H9 (cell line): ENCODE measurements at regions not wholly inside any gene's neighbourhood (a gene's known extent, or its start where the extent isn't known, plus 50 kb on each side); places are given as distances from the start of the nearest gene placed in this dataset.

ENCODE experiments used
- DNase-seq: peaks from one replicate; pipeline ENCODE4 v3.0.0-alpha.2; 2017
- H2AFZ ChIP-seq: one replicate; pipeline ENCODE4 v1.6.1; 2013; ENCODE audit warnings: mild to moderate bottlenecking, low read length, control low read depth, moderate library complexity
- H2AK5ac ChIP-seq: 2 replicates; pipeline ENCODE4 v1.6.1; 2013; ENCODE audit warnings: low read length, control low read depth, mixed read lengths; ENCODE audit not compliant: insufficient read length
- H2BK120ac ChIP-seq: one replicate; pipeline ENCODE4 v1.6.1; 2013; ENCODE audit warnings: low read depth, mild to moderate bottlenecking, low read length, control low read depth, inconsistent platforms; ENCODE audit not compliant: poor library complexity, severe bottlenecking
- H2BK12ac ChIP-seq: 2 replicates; pipeline ENCODE4 v1.6.1; 2013; ENCODE audit warnings: low read length, control low read depth, mixed read lengths, low read depth; ENCODE audit not compliant: insufficient read length
- H2BK15ac ChIP-seq: 2 replicates; pipeline ENCODE4 v1.6.1; 2013; ENCODE audit warnings: low read depth, low read length, control low read depth
- H2BK20ac ChIP-seq: one replicate; pipeline ENCODE4 v1.6.1; 2013; ENCODE audit warnings: low read depth, mild to moderate bottlenecking, low read length, control low read depth, inconsistent platforms; ENCODE audit not compliant: poor library complexity, severe bottlenecking
- H2BK5ac ChIP-seq: 2 replicates; pipeline ENCODE4 v1.6.1; 2013; ENCODE audit warnings: low read length, control low read depth, mixed read lengths; ENCODE audit not compliant: insufficient read length
- H3K14ac ChIP-seq: 2 replicates; pipeline ENCODE4 v1.6.1; 2013; ENCODE audit warnings: low read length, control low read depth; ENCODE audit not compliant: insufficient read depth
- H3K18ac ChIP-seq: 2 replicates; pipeline ENCODE4 v1.6.1; 2013; ENCODE audit warnings: low read depth, mild to moderate bottlenecking, mixed read lengths, low read length, control low read depth; ENCODE audit not compliant: insufficient read length
- H3K23ac ChIP-seq: 2 replicates; pipeline ENCODE4 v1.6.1; 2013; ENCODE audit warnings: low read length, control low read depth, mixed read lengths, low read depth; ENCODE audit not compliant: insufficient read length
- H3K23me2 ChIP-seq: 2 replicates; pipeline ENCODE4 v1.6.1; 2013; ENCODE audit warnings: low read depth, mild to moderate bottlenecking, mixed read lengths, low read length, control low read depth; ENCODE audit not compliant: insufficient read length, poor library complexity, severe bottlenecking
- H3K27ac ChIP-seq: 2 replicates; pipeline ENCODE4 v1.5.1; 2013; ENCODE audit warnings: low read length, control low read depth, mixed read lengths, low read depth; ENCODE audit not compliant: insufficient read length
- H3K27me3 ChIP-seq: 2 replicates; pipeline ENCODE4 v1.6.1; 2013; ENCODE audit warnings: low read length, control low read depth, inconsistent platforms; ENCODE audit not compliant: insufficient read depth
- H3K4ac ChIP-seq: 2 replicates; pipeline ENCODE4 v1.6.1; 2013; ENCODE audit warnings: low read depth, mild to moderate bottlenecking, control low read depth, inconsistent platforms, low read length, moderate library complexity
- H3K4me1 ChIP-seq: 2 replicates; pipeline ENCODE4 v1.6.1; 2013; ENCODE audit warnings: low read length, control low read depth, inconsistent platforms; ENCODE audit not compliant: insufficient read depth
- H3K4me2 ChIP-seq: 2 replicates; pipeline ENCODE4 v1.6.1; 2013; ENCODE audit warnings: low read length, control low read depth, mixed read lengths; ENCODE audit not compliant: insufficient read length, insufficient read depth
- H3K56ac ChIP-seq: 2 replicates; pipeline ENCODE4 v1.6.1; 2013; ENCODE audit warnings: low read depth, mild to moderate bottlenecking, mixed read lengths, low read length, control low read depth; ENCODE audit not compliant: insufficient read length
- H3K79me1 ChIP-seq: 2 replicates; pipeline ENCODE4 v1.6.1; 2013; ENCODE audit warnings: low read depth, mild to moderate bottlenecking, moderate library complexity, low read length, control low read depth, inconsistent platforms; ENCODE audit not compliant: insufficient read depth, poor library complexity, severe bottlenecking
- H3K79me2 ChIP-seq: 2 replicates; pipeline ENCODE4 v1.6.1; 2013; ENCODE audit warnings: low read length, control low read depth, inconsistent platforms; ENCODE audit not compliant: insufficient read depth
- H3K9ac ChIP-seq: 2 replicates; pipeline ENCODE4 v1.6.1; 2013; ENCODE audit warnings: low read length, control low read depth, mixed read lengths; ENCODE audit not compliant: insufficient read length; ENCODE audit errors: extremely low read depth
- H3K9me3 ChIP-seq: one replicate; pipeline ENCODE4 v1.6.1; 2013; ENCODE audit warnings: low read depth, low read length, inconsistent platforms; ENCODE audit not compliant: control insufficient read depth
- H3T11ph ChIP-seq: one replicate; pipeline ENCODE4 v1.6.1; 2013; ENCODE audit warnings: mild to moderate bottlenecking, low read length, control low read depth, inconsistent platforms
- H4K20me1 ChIP-seq: one replicate; pipeline ENCODE4 v1.6.1; 2013; ENCODE audit not compliant: control insufficient read depth, insufficient read length, insufficient read depth
- H4K5ac ChIP-seq: 2 replicates; pipeline ENCODE4 v1.6.1; 2013; ENCODE audit warnings: low read depth, mild to moderate bottlenecking, mixed read lengths, low read length, control low read depth; ENCODE audit not compliant: insufficient read length
- H4K8ac ChIP-seq: replicated peaks from 2 replicates; pipeline ENCODE4 v1.6.1; 2013; ENCODE audit warnings: low read length, control low read depth, mixed read lengths, low read depth; ENCODE audit not compliant: insufficient read length
- H4K91ac ChIP-seq: 2 replicates; pipeline ENCODE4 v1.6.1; 2013; ENCODE audit warnings: low read depth, mild to moderate bottlenecking, moderate library complexity, mixed read lengths, low read length, control low read depth; ENCODE audit not compliant: insufficient read length
- H3K27ac Mint-ChIP-seq, 3 experiments: 2 replicates in 2 of 3; 3 replicates in 1 of 3; pipeline ENCODE4 v1.8.0; 2020 to 2021; ENCODE audit warnings: mixed read lengths in 3 of 3, mild to moderate bottlenecking in 1 of 3, moderate library complexity in 1 of 3
- H3K27me3 Mint-ChIP-seq: 2 replicates; pipeline ENCODE4 v1.8.0; 2021; ENCODE audit warnings: low read depth, mild to moderate bottlenecking, moderate library complexity, mixed read lengths
- H3K36me3 Mint-ChIP-seq, 3 experiments: 2 replicates in 2 of 3; 3 replicates in 1 of 3; pipeline ENCODE4 v1.8.0; 2020 to 2021; ENCODE audit warnings: low read depth in 3 of 3, mixed read lengths in 3 of 3; ENCODE audit not compliant: insufficient read depth in 1 of 3
- H3K4me1 Mint-ChIP-seq, 2 experiments: 2 replicates each; pipeline ENCODE4 v1.8.0; 2020; ENCODE audit warnings: mixed read lengths in 2 of 2
- H3K4me3 Mint-ChIP-seq, 2 experiments: 2 replicates in 1 of 2; 3 replicates in 1 of 2; pipeline ENCODE4 v1.8.0; 2020 to 2021; ENCODE audit warnings: mild to moderate bottlenecking in 2 of 2, mixed read lengths in 2 of 2, moderate library complexity in 1 of 2
- H3K9me3 Mint-ChIP-seq, 2 experiments: 2 replicates in 1 of 2; 3 replicates in 1 of 2; pipeline ENCODE4 v1.8.0; 2020; ENCODE audit warnings: mild to moderate bottlenecking in 2 of 2, mixed read lengths in 2 of 2, moderate library complexity in 1 of 2
- WGBS: extraction: QIAGEN DNeasy Blood & Tissue Kit; methylation state at CpG from one replicate; pipeline ENCODE4 v1.1.7; 2013; ENCODE audit warnings: missing lambda C conversion rate, low lambda C conversion rate, mixed read lengths; ENCODE audit not compliant: insufficient read length; ENCODE audit errors: extremely low coverage; 5-methylcytosine and 5-hydroxymethylcytosine counted together
- TF ChIP-seq, protein P1 (sequence below): fragments of 200-600 bp; sonication (generic); conservative IDR thresholded peaks from 3 replicates; pipeline ENCODE4 v1.8.0; 2021; ENCODE audit warnings: antibody characterized with exemption, mild to moderate bottlenecking

- Histone ChIP-seq H3K23ac (no peak overlapping the region), H3K4ac (no peak overlapping the region), H2BK5ac (no peak overlapping the region), H3K27me3 (no peaks in the 10 kb centered on the region), H3K27ac (no peak overlapping the region), H4K91ac (no peak overlapping the region), H4K5ac (no peak overlapping the region), H3K56ac (no peak overlapping the region), H2AK5ac (no peak overlapping the region), H3T11ph (no peak overlapping the region), H2BK120ac (no peak overlapping the region), H3K9ac (no peak overlapping the region), H2BK15ac (no peak overlapping the region), H3K79me1 (no peaks in the 10 kb centered on the region), H4K8ac (no peak overlapping the region), H3K9me3 (no peaks in the 10 kb centered on the region), H4K20me1 (no peaks in the 10 kb centered on the region), H3K18ac (no peak overlapping the region), H3K79me2 (no peaks in the 10 kb centered on the region), H2BK12ac (no peak overlapping the region), H3K23me2 (no peaks in the 10 kb centered on the region), H2AFZ (no peak overlapping the region), H2BK20ac (no peak overlapping the region), H3K14ac (no peak overlapping the region), H3K4me2 (no peak overlapping the region), H3K4me1 (no peaks in the 10 kb centered on the region)
- TF ChIP-seq, protein P1, sequence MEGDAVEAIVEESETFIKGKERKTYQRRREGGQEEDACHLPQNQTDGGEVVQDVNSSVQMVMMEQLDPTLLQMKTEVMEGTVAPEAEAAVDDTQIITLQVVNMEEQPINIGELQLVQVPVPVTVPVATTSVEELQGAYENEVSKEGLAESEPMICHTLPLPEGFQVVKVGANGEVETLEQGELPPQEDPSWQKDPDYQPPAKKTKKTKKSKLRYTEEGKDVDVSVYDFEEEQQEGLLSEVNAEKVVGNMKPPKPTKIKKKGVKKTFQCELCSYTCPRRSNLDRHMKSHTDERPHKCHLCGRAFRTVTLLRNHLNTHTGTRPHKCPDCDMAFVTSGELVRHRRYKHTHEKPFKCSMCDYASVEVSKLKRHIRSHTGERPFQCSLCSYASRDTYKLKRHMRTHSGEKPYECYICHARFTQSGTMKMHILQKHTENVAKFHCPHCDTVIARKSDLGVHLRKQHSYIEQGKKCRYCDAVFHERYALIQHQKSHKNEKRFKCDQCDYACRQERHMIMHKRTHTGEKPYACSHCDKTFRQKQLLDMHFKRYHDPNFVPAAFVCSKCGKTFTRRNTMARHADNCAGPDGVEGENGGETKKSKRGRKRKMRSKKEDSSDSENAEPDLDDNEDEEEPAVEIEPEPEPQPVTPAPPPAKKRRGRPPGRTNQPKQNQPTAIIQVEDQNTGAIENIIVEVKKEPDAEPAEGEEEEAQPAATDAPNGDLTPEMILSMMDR, result no peak
- Mint-ChIP-seq H3K27me3 (peaks cover 2% of the 10 kb centered on the region; the same call in 1 of the 2 replicates), H3K36me3 (peaks cover 0 to 8% (median 2%) of the 10 kb centered on the region in 3 experiments; a peak in 3 of 7 replicates), H3K4me1 (no peaks in the 10 kb centered on the region), H3K4me3 (no peak overlapping the region), H3K27ac (no peak overlapping the region), H3K9me3 (peaks cover 11 to 14% of the 10 kb centered on the region in 2 experiments; a peak in 4 of 5 replicates)
- no peak for DNase-seq
- WGBS, result no CpG with 5 or more reads among the region's 10 CpGs
These were observed 50.8 kb upstream of the DYNC1LI1 start for GRCh38 chr3:32621466-32621865.
